Osteoblast (primary cell): ENCODE measurements at regions not wholly inside any gene's neighbourhood (a gene's known extent, or its start where the extent isn't known, plus 50 kb on each side); places are given as distances from the start of the nearest gene placed in this dataset.

Experiments used
- DNase-seq: peaks from one replicate; pipeline ENCODE4 v3.0.0; 2011; ENCODE audit warnings: low spot score, mixed read lengths; ENCODE audit not compliant: insufficient read length; ENCODE audit errors: missing footprints
- H2AFZ ChIP-seq: 2 replicates; pipeline ENCODE4 v1.6.0; 2011; ENCODE audit warnings: mild to moderate bottlenecking, low read length
- H3K27ac ChIP-seq: 2 replicates; pipeline ENCODE4 v1.5.1; 2011; ENCODE audit warnings: mild to moderate bottlenecking, low read depth, low read length, moderate library complexity
- H3K27me3 ChIP-seq: 2 replicates; pipeline ENCODE4 v1.6.0; 2012; ENCODE audit warnings: mild to moderate bottlenecking, control low read depth, inconsistent platforms, low read length, moderate library complexity; ENCODE audit not compliant: insufficient read depth
- H3K36me3 ChIP-seq: 2 replicates; pipeline ENCODE4 v1.5.1; 2011; ENCODE audit warnings: mild to moderate bottlenecking, low read length, control low read depth, moderate library complexity; ENCODE audit not compliant: insufficient read depth
- H3K4me1 ChIP-seq: 2 replicates; pipeline ENCODE4 v1.5.1; 2011; ENCODE audit warnings: mild to moderate bottlenecking, low read length, control low read depth, moderate library complexity; ENCODE audit not compliant: insufficient read depth
- H3K4me2 ChIP-seq: 2 replicates; pipeline ENCODE4 v1.6.0; 2011; ENCODE audit warnings: mild to moderate bottlenecking, low read length; ENCODE audit not compliant: insufficient read depth
- H3K4me3 ChIP-seq: fragments of 200-600 bp; sonication (generic); 3 replicates; pipeline ENCODE4 v1.5.1; 2012; ENCODE audit warnings: mild to moderate bottlenecking, low read length, inconsistent platforms; ENCODE audit not compliant: insufficient read depth
- H3K79me2 ChIP-seq: 2 replicates; pipeline ENCODE4 v1.6.0; 2012; ENCODE audit warnings: mild to moderate bottlenecking, low read length, control low read depth, inconsistent platforms; ENCODE audit not compliant: insufficient read depth
- H3K9me3 ChIP-seq: 2 replicates; pipeline ENCODE4 v1.5.1; 2011; ENCODE audit warnings: low read depth, low read length, control low read depth
- H4K20me1 ChIP-seq: 2 replicates; pipeline ENCODE4 v1.6.0; 2012; ENCODE audit warnings: mild to moderate bottlenecking, low read length, control low read depth; ENCODE audit not compliant: insufficient read depth
- TF ChIP-seq, protein P1 (sequence below): IDR thresholded peaks from 2 replicates; pipeline ENCODE4 v1.5.1; 2011; ENCODE audit warnings: mild to moderate bottlenecking, low read depth, low read length, moderate library complexity; ENCODE audit errors: extremely low read depth

DNA sequence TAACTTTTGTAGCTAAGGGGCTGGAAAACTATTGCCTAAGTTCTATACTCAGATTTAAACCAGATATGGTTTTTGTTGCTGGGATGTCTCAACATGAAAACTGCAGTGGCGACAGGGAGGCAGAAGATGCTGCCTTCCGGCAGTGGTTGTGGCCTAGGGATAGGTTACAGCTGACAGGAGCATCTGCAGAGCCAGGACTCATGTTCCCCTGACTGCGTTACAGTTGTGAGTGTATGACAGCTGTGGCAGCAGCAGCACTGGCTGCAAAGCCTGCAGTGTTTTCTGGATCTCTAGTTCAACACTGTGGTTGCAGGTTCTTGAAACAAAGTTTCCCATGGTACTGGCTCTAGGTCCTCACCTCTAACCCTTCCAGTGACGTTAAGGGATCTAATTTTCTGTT, 498.8 kb upstream of the CDH18 start:
- no peak overlapping the region for H3K4me3 ChIP-seq
- no peaks in the 10 kb centered on the region for H3K36me3 ChIP-seq
- no peaks in the 10 kb centered on the region for H3K79me2 ChIP-seq
- H3K4me1 ChIP-seq = no peaks in the 10 kb centered on the region
- H2AFZ ChIP-seq = no peak overlapping the region
- no peak overlapping the region for H3K27ac ChIP-seq
- TF ChIP-seq, protein P1, sequence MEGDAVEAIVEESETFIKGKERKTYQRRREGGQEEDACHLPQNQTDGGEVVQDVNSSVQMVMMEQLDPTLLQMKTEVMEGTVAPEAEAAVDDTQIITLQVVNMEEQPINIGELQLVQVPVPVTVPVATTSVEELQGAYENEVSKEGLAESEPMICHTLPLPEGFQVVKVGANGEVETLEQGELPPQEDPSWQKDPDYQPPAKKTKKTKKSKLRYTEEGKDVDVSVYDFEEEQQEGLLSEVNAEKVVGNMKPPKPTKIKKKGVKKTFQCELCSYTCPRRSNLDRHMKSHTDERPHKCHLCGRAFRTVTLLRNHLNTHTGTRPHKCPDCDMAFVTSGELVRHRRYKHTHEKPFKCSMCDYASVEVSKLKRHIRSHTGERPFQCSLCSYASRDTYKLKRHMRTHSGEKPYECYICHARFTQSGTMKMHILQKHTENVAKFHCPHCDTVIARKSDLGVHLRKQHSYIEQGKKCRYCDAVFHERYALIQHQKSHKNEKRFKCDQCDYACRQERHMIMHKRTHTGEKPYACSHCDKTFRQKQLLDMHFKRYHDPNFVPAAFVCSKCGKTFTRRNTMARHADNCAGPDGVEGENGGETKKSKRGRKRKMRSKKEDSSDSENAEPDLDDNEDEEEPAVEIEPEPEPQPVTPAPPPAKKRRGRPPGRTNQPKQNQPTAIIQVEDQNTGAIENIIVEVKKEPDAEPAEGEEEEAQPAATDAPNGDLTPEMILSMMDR = no peak
- H3K9me3 ChIP-seq = no peaks in the 10 kb centered on the region
- no peak overlapping the region for H3K4me2 ChIP-seq
- H4K20me1 ChIP-seq = no peaks in the 10 kb centered on the region
- no peak for DNase-seq
- no peaks in the 10 kb centered on the region for H3K27me3 ChIP-seq

DNA sequence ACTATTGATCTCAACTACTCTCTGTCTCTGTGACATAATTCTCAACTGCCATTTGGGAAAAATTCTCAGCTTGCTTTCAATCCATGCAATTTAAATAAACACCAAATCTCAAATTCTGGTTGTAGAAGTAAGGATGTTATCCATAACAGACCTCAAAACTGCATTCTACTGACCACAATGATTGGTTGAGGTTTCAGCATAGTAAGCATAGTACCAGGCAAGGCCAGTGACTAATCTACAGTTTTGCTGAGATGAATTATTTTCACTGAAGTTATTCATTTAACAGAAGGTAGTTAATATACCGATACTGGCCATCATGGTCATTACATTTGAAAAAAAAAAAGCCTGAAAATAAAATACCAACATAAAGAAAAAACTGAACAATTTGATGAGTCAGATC, 488.0 kb upstream of the CDH18 start:
- H3K79me2 ChIP-seq = no peaks in the 10 kb centered on the region
- DNase-seq = no peak
- H3K9me3 ChIP-seq = no peaks in the 10 kb centered on the region
- H2AFZ ChIP-seq = no peak overlapping the region
- H3K27ac ChIP-seq = no peak overlapping the region
- H3K4me2 ChIP-seq = no peak overlapping the region
- no peaks in the 10 kb centered on the region for H3K36me3 ChIP-seq
- H3K4me1 ChIP-seq = no peaks in the 10 kb centered on the region
- no peaks in the 10 kb centered on the region for H3K27me3 ChIP-seq
- TF ChIP-seq, protein P1 = no peak
- no peaks in the 10 kb centered on the region for H4K20me1 ChIP-seq
- no peak overlapping the region for H3K4me3 ChIP-seq

DNA sequence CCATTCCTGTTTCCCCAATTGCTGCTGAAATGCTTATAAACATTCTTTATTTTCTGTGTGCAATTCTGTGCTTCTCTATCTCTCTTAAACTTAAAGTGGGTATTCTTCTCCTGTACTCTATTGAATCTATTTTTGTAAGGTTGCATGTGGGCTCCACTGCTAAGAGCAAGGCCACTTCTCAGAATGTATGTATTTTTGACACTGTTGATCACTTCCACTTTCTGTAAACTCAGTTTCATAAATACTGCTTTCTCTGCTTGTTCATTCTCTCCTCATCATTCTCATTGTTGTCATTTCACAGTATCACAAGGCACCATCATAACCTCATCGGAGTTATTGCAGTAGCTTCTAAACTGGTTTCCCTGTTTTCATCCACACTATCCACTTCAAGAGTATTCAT, 483.0 kb upstream of the CDH18 start:
- DNase-seq = no peak
- no peak overlapping the region for H2AFZ ChIP-seq
- no peak overlapping the region for H3K4me3 ChIP-seq
- H3K4me2 ChIP-seq = no peak overlapping the region
- no peaks in the 10 kb centered on the region for H3K27me3 ChIP-seq
- H3K36me3 ChIP-seq = no peaks in the 10 kb centered on the region
- no peaks in the 10 kb centered on the region for H3K4me1 ChIP-seq
- no peaks in the 10 kb centered on the region for H4K20me1 ChIP-seq
- TF ChIP-seq, protein P1 = no peak
- H3K9me3 ChIP-seq = no peaks in the 10 kb centered on the region
- H3K79me2 ChIP-seq = no peaks in the 10 kb centered on the region
- no peak overlapping the region for H3K27ac ChIP-seq

DNA sequence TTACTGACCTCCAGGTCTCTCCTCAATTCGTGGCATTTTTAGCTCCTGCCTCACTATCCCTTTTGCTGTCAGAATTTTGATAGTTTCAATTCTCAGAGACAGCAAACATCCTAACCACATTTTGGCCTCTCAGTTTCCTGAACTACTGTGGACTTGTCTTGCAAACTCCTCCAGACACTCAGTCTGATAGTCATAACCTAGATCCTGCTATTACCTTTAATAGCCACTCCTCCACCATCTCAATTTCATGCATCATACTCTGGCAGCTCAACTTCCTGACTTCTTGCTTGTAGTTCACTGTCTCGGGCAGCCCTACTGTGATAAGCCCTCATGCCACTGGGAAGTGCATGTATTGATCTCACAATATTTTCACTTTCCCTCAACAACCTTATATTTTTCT, 481.8 kb upstream of the CDH18 start:
- Histone ChIP-seq H3K4me1 (no peaks in the 10 kb centered on the region), H3K4me2 (no peak overlapping the region), H3K4me3 (no peak overlapping the region), H3K79me2 (no peaks in the 10 kb centered on the region), H3K27me3 (no peaks in the 10 kb centered on the region), H3K36me3 (no peaks in the 10 kb centered on the region), H4K20me1 (no peaks in the 10 kb centered on the region), H2AFZ (no peak overlapping the region), H3K27ac (no peak overlapping the region), H3K9me3 (no peaks in the 10 kb centered on the region)
- TF ChIP-seq, protein P1 = no peak
- no peak for DNase-seq
